Esophagus muscularis mucosa (tissue), 4 donors: ENCODE measurements at regions not wholly inside any gene's neighbourhood (a gene's known extent, or its start where the extent isn't known, plus 50 kb on each side); places are given as distances from the start of the nearest gene placed in this dataset.

Experiments used
- CTCF ChIP-seq, 3 experiments: fragments of 200-600 bp in 2 of 3; fragments of 450-650 bp in 1 of 3; sonication (generic) in 2 of 3; IDR thresholded peaks; one replicate each; pipeline ENCODE4 v1.5.1; 2017 to 2019; ENCODE audit warnings: antibody characterized with exemption in 3 of 3, mild to moderate bottlenecking in 2 of 3, moderate library complexity in 1 of 3
- EP300 ChIP-seq: sonication (generic); formaldehyde crosslinking; IDR thresholded peaks from one replicate; pipeline ENCODE4 v1.6.1; 2017; ENCODE audit warnings: antibody characterized with exemption
- POLR2A ChIP-seq: fragments of 450-650 bp; IDR thresholded peaks from one replicate; pipeline ENCODE4 v1.6.1; 2017; ENCODE audit warnings: antibody characterized with exemption, moderate library complexity, mild to moderate bottlenecking, low read depth
- POLR2AphosphoS5 ChIP-seq, 2 donors: sonication (generic); formaldehyde crosslinking; IDR thresholded peaks; one replicate each; pipeline ENCODE4 v1.6.1; 2017; ENCODE audit warnings: antibody characterized with exemption in 2 of 2

- no peak for TF ChIP-seq CTCF (IDR thresholded peaks at IDR 0.05)
- no peak for TF ChIP-seq EP300
- no peak for TF ChIP-seq POLR2AphosphoS5 (IDR thresholded peaks at IDR 0.05)
- no peak for TF ChIP-seq POLR2A
Measured at GRCh38 chr2:100743741-100744140, 76.2 kb upstream of the NPAS2 start.
